IMR-90 (cell line): ENCODE measurements at regions not wholly inside any gene's neighbourhood (a gene's known extent, or its start where the extent isn't known, plus 50 kb on each side); places are given as distances from the start of the nearest gene placed in this dataset.

Experiments
- ATAC-seq: fragments of 200-7000 bp; cut with Tn5 transposase; 2 replicates; pipeline ENCODE4 v1.9.1; 2020; ENCODE audit warnings: low read depth, mild to moderate bottlenecking, moderate library complexity
- BruUV-seq: library from RNA; stranded (reverse); fragments of 400-500 nt; replicated peaks from 2 replicates; lab custom pipeline; 2021; lab: Mats Ljungman, UMichigan
- CTCF ChIA-PET: fragments of 300-600 bp; formaldehyde crosslinking; extraction: SDS; loops from one replicate; lab custom pipeline; 2021; ENCODE audit warnings: antibody characterized with exemption; lab: Yijun Ruan, JAX
- POLR2A ChIA-PET: fragments of 300-600 bp; sonication (Branson Sonifier 250); formaldehyde crosslinking; loops from one replicate; lab custom pipeline; 2022; ENCODE audit warnings: antibody characterized with exemption; ENCODE audit not compliant: unreplicated experiment; lab: Charles Lee
- DNase-seq: peaks from one replicate; pipeline ENCODE4 v3.0.0; 2013
- H2AFZ ChIP-seq: replicated peaks from 2 replicates; pipeline ENCODE3; 2013; ENCODE audit warnings: low read length, mild to moderate bottlenecking; ENCODE audit not compliant: poor library complexity
- H2AK5ac ChIP-seq: 2 replicates; pipeline ENCODE4 v1.6.1; 2013; ENCODE audit warnings: low read depth, low read length, inconsistent platforms
- H2AK9ac ChIP-seq: replicated peaks from 2 replicates; pipeline ENCODE3; 2013; ENCODE audit warnings: mild to moderate bottlenecking, low read depth, low read length, moderate library complexity; ENCODE audit not compliant: poor library complexity
- H2BK120ac ChIP-seq: 2 replicates; pipeline ENCODE4 v1.6.1; 2013; ENCODE audit warnings: low read depth, low read length, inconsistent platforms
- H2BK15ac ChIP-seq: 3 replicates; pipeline ENCODE4 v1.6.1; 2013; ENCODE audit warnings: low read depth, low read length, inconsistent platforms
- H2BK20ac ChIP-seq: 2 replicates; pipeline ENCODE4 v1.6.1; 2013; ENCODE audit warnings: low read depth, mild to moderate bottlenecking, inconsistent platforms, low read length, moderate library complexity
- H2BK5ac ChIP-seq: 2 replicates; pipeline ENCODE4 v1.6.1; 2013; ENCODE audit warnings: mild to moderate bottlenecking, low read depth, low read length, inconsistent platforms; ENCODE audit not compliant: poor library complexity, severe bottlenecking
- H3K14ac ChIP-seq: replicated peaks from 2 replicates; pipeline ENCODE4 v1.6.1; 2013; ENCODE audit warnings: low read depth, low read length, inconsistent platforms
- H3K18ac ChIP-seq: 2 replicates; pipeline ENCODE4 v1.6.1; 2013; ENCODE audit warnings: low read depth, low read length, control low read depth
- H3K23ac ChIP-seq: 2 replicates; pipeline ENCODE4 v1.6.1; 2013; ENCODE audit warnings: low read depth, low read length, inconsistent platforms
- H3K27ac ChIP-seq: 2 replicates; pipeline ENCODE4 v1.5.1; 2013; ENCODE audit warnings: mild to moderate bottlenecking, control low read depth, low read length; ENCODE audit not compliant: insufficient read depth
- H3K27me3 ChIP-seq: 2 replicates; pipeline ENCODE4 v1.6.1; 2013; ENCODE audit warnings: low read length; ENCODE audit not compliant: control insufficient read depth, insufficient read depth
- H3K36me3 ChIP-seq: 2 replicates; pipeline ENCODE4 v1.6.1; 2013; ENCODE audit warnings: low read length, mixed read lengths; ENCODE audit not compliant: control insufficient read depth, insufficient read depth
- H3K4ac ChIP-seq: 2 replicates; pipeline ENCODE4 v1.6.1; 2013; ENCODE audit warnings: low read depth, low read length, inconsistent platforms
- H3K4me1 ChIP-seq: 2 replicates; pipeline ENCODE4 v1.6.1; 2013; ENCODE audit warnings: low read length, mixed read lengths; ENCODE audit not compliant: control insufficient read depth, insufficient read depth
- H3K4me2 ChIP-seq: 2 replicates; pipeline ENCODE4 v1.6.1; 2013; ENCODE audit warnings: low read depth, mild to moderate bottlenecking, control low read depth, low read length, moderate library complexity
- H3K4me3 ChIP-seq: 2 replicates; pipeline ENCODE4 v1.5.1; 2013; ENCODE audit warnings: low read depth, mild to moderate bottlenecking, control low read depth, low read length, moderate library complexity; ENCODE audit not compliant: insufficient read depth
- H3K56ac ChIP-seq: 2 replicates; pipeline ENCODE4 v1.6.1; 2013; ENCODE audit warnings: low read length, inconsistent platforms; ENCODE audit not compliant: insufficient read depth; ENCODE audit errors: extremely low read depth
- H3K79me1 ChIP-seq, 2 experiments: 2 replicates each; pipeline ENCODE4 v1.6.1; 2013; ENCODE audit warnings: low read length in 2 of 2, inconsistent platforms in 1 of 2, low read depth in 1 of 2
- H3K9ac ChIP-seq: 2 replicates; pipeline ENCODE4 v1.6.1; 2013; ENCODE audit warnings: low read depth, low read length, control low read depth
- H3K9me1 ChIP-seq: 2 replicates; pipeline ENCODE4 v1.6.1; 2013; ENCODE audit warnings: low read length, inconsistent platforms; ENCODE audit not compliant: insufficient read depth
- H3K9me3 ChIP-seq: 2 replicates; pipeline ENCODE4 v1.6.1; 2013; ENCODE audit warnings: low read length; ENCODE audit not compliant: control insufficient read depth, insufficient read depth
- H4K20me1 ChIP-seq: 2 replicates; pipeline ENCODE4 v1.6.1; 2013; ENCODE audit warnings: low read length, inconsistent platforms; ENCODE audit not compliant: insufficient read depth
- H4K5ac ChIP-seq: 2 replicates; pipeline ENCODE4 v1.6.1; 2013; ENCODE audit warnings: mild to moderate bottlenecking, low read depth, low read length, control low read depth
- H4K8ac ChIP-seq, 2 experiments: 2 replicates each; pipeline ENCODE4 v1.6.1; 2013; ENCODE audit warnings: low read depth in 2 of 2, low read length in 2 of 2, control low read depth in 1 of 2, inconsistent platforms in 1 of 2
- H4K91ac ChIP-seq: 2 replicates; pipeline ENCODE4 v1.6.1; 2013; ENCODE audit warnings: low read depth, low read length, inconsistent platforms; ENCODE audit not compliant: insufficient read depth
- BHLHE40 ChIP-seq: fragments of 150-350 bp; IDR thresholded peaks from 2 replicates; pipeline ENCODE4 v1.6.1; 2016; ENCODE audit warnings: mild to moderate bottlenecking, low read depth, low read length
- CEBPB ChIP-seq: IDR thresholded peaks from 2 replicates; pipeline ENCODE4 v1.6.1; 2012; ENCODE audit warnings: low read depth, low read length, improper control_type of control experiment
- CHD1 ChIP-seq: IDR thresholded peaks from 2 replicates; pipeline ENCODE4 v1.6.1; 2012; ENCODE audit warnings: low read depth, low read length, improper control_type of control experiment
- CTCF ChIP-seq: conservative IDR thresholded peaks from 2 replicates; pipeline ENCODE4 v1.5.1; 2012; ENCODE audit warnings: mild to moderate bottlenecking, low read depth, low read length, improper control_type of control experiment
- ELK1 ChIP-seq: fragments of 150-350 bp; IDR thresholded peaks from 2 replicates; pipeline ENCODE4 v1.6.1; 2016; ENCODE audit warnings: low read depth, mild to moderate bottlenecking, low read length, moderate library complexity, borderline replicate concordance
- FOS ChIP-seq: fragments of 150-350 bp; IDR thresholded peaks from 2 replicates; pipeline ENCODE4 v1.6.1; 2016; ENCODE audit warnings: low read depth, low read length
- MAFK ChIP-seq: IDR thresholded peaks from 2 replicates; pipeline ENCODE4 v1.6.1; 2012; ENCODE audit warnings: low read depth, low read length, improper control_type of control experiment
- MAZ ChIP-seq: IDR thresholded peaks from 2 replicates; pipeline ENCODE4 v1.6.1; 2012; ENCODE audit warnings: low read depth, mild to moderate bottlenecking, low read length, improper control_type of control experiment, moderate library complexity, borderline replicate concordance
- MXI1 ChIP-seq: IDR thresholded peaks from 2 replicates; pipeline ENCODE4 v1.6.1; 2012; ENCODE audit warnings: low read depth, mild to moderate bottlenecking, low read length, moderate library complexity, borderline replicate concordance
- NFE2L2 ChIP-seq: fragments of 150-350 bp; IDR thresholded peaks from 2 replicates; pipeline ENCODE4 v1.6.1; 2016; ENCODE audit warnings: low read depth, mild to moderate bottlenecking, low read length
- POLR2A ChIP-seq: IDR thresholded peaks from 2 replicates; pipeline ENCODE4 v1.6.1; 2012; ENCODE audit warnings: mild to moderate bottlenecking, low read depth, low read length
- RAD21 ChIP-seq: IDR thresholded peaks from 2 replicates; pipeline ENCODE4 v1.6.1; 2012; ENCODE audit warnings: low read length, improper control_type of control experiment
- RCOR1 ChIP-seq: IDR thresholded peaks from 2 replicates; pipeline ENCODE4 v1.6.1; 2012; ENCODE audit warnings: mild to moderate bottlenecking, low read length, improper control_type of control experiment; ENCODE audit not compliant: insufficient replicate concordance
- RFX5 ChIP-seq: IDR thresholded peaks from 2 replicates; pipeline ENCODE4 v1.8.0; 2012; ENCODE audit warnings: low read depth, mild to moderate bottlenecking, low read length, moderate library complexity
- SMC3 ChIP-seq: fragments of 150-350 bp; IDR thresholded peaks from 2 replicates; pipeline ENCODE4 v1.6.1; 2016; ENCODE audit warnings: low read depth, mild to moderate bottlenecking, antibody characterized with exemption, low read length, moderate library complexity
- USF2 ChIP-seq: fragments of 150-350 bp; IDR thresholded peaks from 2 replicates; pipeline ENCODE4 v1.6.1; 2017; ENCODE audit warnings: mild to moderate bottlenecking, antibody characterized with exemption, low read length, low read depth
- WGBS, 2 experiments: methylation state at CpG; one replicate each; pipeline versions ENCODE4 v1.1.5 to v1.1.7; 2013; ENCODE audit warnings: missing lambda C conversion rate in 2 of 2; ENCODE audit not compliant: insufficient read length in 1 of 2; ENCODE audit errors: extremely low coverage in 2 of 2; 5-methylcytosine and 5-hydroxymethylcytosine counted together
- dilution Hi-C: fragments of 300-500 bp; cut with HindIII; formaldehyde crosslinking; loops from one replicate; pipeline ENCODE4 v1.14.3; 2018; ENCODE audit warnings: low sequenced_read_pairs; ENCODE audit not compliant: unreplicated experiment
- in situ Hi-C: fragments of 300-500 bp; cut with MboI; formaldehyde crosslinking; loops from 3 replicates; pipeline ENCODE4 v1.14.3; 2019; ENCODE audit warnings: low sequenced_read_pairs, inconsistent platforms, mixed read lengths
- intact Hi-C: fragments of 100-400 bp; cut with micrococcal nuclease; formaldehyde crosslinking; loops from 2 replicates; pipeline ENCODE4 v1.10.0; 2022

- BruUV-seq = no TSS peak
- Histone ChIP-seq H3K27ac (no peak overlapping the region), H3K36me3 (no peaks in the 10 kb centered on the region), H2BK5ac (no peak overlapping the region), H4K5ac (no peak overlapping the region), H2BK20ac (no peak overlapping the region), H2AK9ac (no peak overlapping the region), H3K4me2 (no peak overlapping the region), H3K56ac (no peak overlapping the region), H3K9ac (no peak overlapping the region), H2AK5ac (no peak overlapping the region), H3K4me3 (no peak overlapping the region), H4K91ac (no peak overlapping the region), H3K4me1 (no peaks in the 10 kb centered on the region), H2BK120ac (no peak overlapping the region), H3K9me3 (peaks cover 12% of the 10 kb centered on the region), H4K8ac (no peak overlapping the region), H2AFZ (no peak overlapping the region), H2BK15ac (no peak overlapping the region), H4K20me1 (no peaks in the 10 kb centered on the region), H3K79me1 (no peaks in the 10 kb centered on the region), H3K23ac (no peak overlapping the region), H3K18ac (no peak overlapping the region), H3K9me1 (no peaks in the 10 kb centered on the region), H3K14ac (no peak overlapping the region), H3K4ac (no peak overlapping the region), H3K27me3 (no peaks in the 10 kb centered on the region)
- ChIA-PET CTCF (no interaction called here), POLR2A (no interaction called here)
- 67% methylated on average over 1 of the region's 4 CpGs; no CpG with 5 or more reads in 1 of the 2 experiments for WGBS, 2 experiments
- dilution Hi-C loops = no loop called here
- in situ Hi-C loops = no loop called here
- DNase-seq (no peak), ATAC-seq (no peak)
- intact Hi-C loops = no loop called here
- no peak for TF ChIP-seq FOS
- TF ChIP-seq CEBPB = no peak
- no peak for TF ChIP-seq SMC3
- TF ChIP-seq ELK1 = no peak
- no peak for TF ChIP-seq MAZ
- no peak for TF ChIP-seq MAFK
- TF ChIP-seq BHLHE40 = no peak
- TF ChIP-seq CHD1 = no peak
- TF ChIP-seq USF2 = no peak
- TF ChIP-seq CTCF = no peak
- no peak for TF ChIP-seq NFE2L2
- TF ChIP-seq RCOR1 = no peak
- no peak for TF ChIP-seq MXI1
- no peak for TF ChIP-seq RFX5
- no peak for TF ChIP-seq POLR2A
- TF ChIP-seq RAD21 = no peak
Observed at GRCh38 chr7:57327081-57327480, 122.9 kb upstream of the ZNF716 start.
